Neural progenitor cell (in vitro differentiated cells): ENCODE measurements at regions not wholly inside any gene's neighbourhood (a gene's known extent, or its start where the extent isn't known, plus 50 kb on each side); places are given as distances from the start of the nearest gene placed in this dataset.

Source experiments
- CTCF ChIP-seq: fragments of 200-600 bp; sonication (generic); IDR thresholded peaks from 2 replicates; pipeline ENCODE4 v1.5.1; 2017; ENCODE audit warnings: antibody characterized with exemption, mild to moderate bottlenecking
- EZH2 ChIP-seq: fragments of 200-600 bp; sonication (generic); IDR thresholded peaks from 2 replicates; pipeline ENCODE4 v1.6.1; 2017; ENCODE audit warnings: antibody characterized with exemption, mild to moderate bottlenecking, moderate library complexity

DNA sequence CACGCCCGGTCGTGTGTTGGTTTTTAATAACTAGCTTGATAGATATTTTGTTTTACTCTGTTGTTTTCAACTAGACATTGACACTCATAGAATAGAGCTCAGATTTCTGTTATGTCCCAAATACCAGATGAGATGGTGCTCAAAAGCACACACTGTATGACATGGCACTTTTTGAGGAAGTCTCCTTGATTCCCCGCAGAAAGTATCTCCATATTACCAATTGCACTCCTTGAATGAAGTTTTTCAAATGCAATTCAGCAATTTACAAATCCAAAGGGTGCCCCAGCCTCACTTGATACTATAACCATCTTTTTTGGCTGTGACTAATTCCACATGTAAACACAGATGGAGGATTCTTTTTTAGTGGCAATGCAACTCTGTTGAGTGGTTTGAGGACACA is 92.0 kb upstream of the IGF1R start:
- TF ChIP-seq CTCF (no peak), EZH2 (no peak)
